ENCODE measurements at regions not wholly inside any gene's neighbourhood (a gene's known extent, or its start where the extent isn't known, plus 50 kb on each side); places are given as distances from the start of the nearest gene placed in this dataset.
"Not testable (repeated sequence)": the region's sequence is repeated elsewhere in the genome, so short reads cannot be mapped to it uniquely, and the experiment has no call there.

DNA sequence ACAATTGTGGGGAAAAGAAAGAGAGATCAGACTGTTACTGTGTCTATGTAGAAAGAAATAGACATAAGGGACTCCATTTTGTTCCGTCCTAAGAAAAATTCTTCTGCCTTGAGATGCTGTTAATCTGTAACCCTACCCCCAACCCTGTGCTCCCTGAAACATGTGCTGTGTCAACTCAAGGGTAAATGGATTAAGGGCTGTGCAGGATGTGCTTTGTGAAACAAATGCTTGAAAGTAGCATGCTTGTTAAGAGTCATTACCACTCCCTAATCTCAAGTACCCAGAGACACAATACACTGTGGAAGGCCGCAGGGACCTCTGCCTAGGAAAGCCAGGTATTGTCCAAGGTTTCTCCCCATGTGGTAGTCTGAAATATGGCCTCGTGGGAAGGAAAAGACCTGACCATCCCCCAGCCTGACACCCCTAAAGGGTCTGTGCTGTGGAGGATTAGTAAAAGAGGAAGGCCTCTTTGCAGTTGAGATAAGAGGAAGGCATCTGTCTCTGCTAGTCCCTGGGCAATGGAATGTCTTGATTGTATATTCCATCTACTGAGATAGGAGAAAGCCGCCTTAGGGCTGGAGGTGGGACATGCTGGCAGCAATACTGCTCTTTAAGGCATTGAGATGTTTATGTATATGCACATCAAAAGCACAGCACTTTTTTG is 695.9 kb upstream of the ADGRL4 start:
- TF ChIP-seq, protein P1, sequence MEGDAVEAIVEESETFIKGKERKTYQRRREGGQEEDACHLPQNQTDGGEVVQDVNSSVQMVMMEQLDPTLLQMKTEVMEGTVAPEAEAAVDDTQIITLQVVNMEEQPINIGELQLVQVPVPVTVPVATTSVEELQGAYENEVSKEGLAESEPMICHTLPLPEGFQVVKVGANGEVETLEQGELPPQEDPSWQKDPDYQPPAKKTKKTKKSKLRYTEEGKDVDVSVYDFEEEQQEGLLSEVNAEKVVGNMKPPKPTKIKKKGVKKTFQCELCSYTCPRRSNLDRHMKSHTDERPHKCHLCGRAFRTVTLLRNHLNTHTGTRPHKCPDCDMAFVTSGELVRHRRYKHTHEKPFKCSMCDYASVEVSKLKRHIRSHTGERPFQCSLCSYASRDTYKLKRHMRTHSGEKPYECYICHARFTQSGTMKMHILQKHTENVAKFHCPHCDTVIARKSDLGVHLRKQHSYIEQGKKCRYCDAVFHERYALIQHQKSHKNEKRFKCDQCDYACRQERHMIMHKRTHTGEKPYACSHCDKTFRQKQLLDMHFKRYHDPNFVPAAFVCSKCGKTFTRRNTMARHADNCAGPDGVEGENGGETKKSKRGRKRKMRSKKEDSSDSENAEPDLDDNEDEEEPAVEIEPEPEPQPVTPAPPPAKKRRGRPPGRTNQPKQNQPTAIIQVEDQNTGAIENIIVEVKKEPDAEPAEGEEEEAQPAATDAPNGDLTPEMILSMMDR (IDR thresholded peaks at IDR 0.05) = not testable (repeated sequence)
- not testable (repeated sequence) for TF ChIP-seq POLR2A (IDR thresholded peaks at IDR 0.05; ENCODE audit: low read depth); POLR2AphosphoS5 (IDR thresholded peaks at IDR 0.05)
